ENCODE measurements at regions not wholly inside any gene's neighbourhood (a gene's known extent, or its start where the extent isn't known, plus 50 kb on each side); places are given as distances from the start of the nearest gene placed in this dataset.
A peak's percentile ranks its signal among the peaks of the same experiment; 100 is the strongest.

DNA sequence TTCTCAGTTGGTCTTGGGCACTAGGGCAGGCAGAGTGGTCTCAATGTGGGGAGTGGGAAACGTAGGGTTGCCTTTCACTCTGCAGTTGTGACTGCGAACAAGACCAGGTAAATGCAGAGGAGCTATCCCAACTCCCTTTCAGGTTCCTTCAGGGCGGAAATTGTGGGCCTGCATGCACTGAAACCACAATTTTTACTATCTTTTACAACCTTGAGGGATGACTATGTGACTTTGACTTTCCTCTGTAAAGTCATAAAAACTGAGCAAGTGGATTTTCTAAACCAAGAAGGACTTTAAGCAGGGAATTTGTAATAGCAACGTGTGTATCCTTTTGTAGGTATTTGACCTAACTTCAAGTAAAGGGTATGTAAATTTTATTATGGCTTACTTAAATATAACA lies 171.4 kb upstream of the CADPS start:
- no peak for DNase-seq (ENCODE audit: low spot score)

DNA sequence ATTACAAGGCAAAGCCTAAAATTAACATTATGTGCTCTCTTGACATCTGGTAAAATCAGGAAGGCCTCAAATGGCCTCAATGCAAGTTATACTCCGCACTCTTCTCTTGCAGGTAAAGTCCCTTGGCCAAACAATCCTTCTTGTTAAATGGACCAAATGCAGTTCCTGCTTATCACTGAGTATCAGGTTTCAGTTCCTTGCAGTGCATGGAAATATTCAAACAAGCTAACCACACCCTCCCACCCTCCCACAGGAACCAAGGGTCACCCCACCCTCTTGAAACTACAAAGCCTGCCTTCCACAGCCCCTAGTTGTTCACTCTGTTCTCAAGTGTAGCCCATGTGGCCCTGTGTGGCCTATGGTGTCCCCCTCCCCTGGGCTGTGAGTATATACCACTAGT lies 171.9 kb upstream of the CADPS start:
- no peak for DNase-seq (ENCODE audit: low spot score)

DNA sequence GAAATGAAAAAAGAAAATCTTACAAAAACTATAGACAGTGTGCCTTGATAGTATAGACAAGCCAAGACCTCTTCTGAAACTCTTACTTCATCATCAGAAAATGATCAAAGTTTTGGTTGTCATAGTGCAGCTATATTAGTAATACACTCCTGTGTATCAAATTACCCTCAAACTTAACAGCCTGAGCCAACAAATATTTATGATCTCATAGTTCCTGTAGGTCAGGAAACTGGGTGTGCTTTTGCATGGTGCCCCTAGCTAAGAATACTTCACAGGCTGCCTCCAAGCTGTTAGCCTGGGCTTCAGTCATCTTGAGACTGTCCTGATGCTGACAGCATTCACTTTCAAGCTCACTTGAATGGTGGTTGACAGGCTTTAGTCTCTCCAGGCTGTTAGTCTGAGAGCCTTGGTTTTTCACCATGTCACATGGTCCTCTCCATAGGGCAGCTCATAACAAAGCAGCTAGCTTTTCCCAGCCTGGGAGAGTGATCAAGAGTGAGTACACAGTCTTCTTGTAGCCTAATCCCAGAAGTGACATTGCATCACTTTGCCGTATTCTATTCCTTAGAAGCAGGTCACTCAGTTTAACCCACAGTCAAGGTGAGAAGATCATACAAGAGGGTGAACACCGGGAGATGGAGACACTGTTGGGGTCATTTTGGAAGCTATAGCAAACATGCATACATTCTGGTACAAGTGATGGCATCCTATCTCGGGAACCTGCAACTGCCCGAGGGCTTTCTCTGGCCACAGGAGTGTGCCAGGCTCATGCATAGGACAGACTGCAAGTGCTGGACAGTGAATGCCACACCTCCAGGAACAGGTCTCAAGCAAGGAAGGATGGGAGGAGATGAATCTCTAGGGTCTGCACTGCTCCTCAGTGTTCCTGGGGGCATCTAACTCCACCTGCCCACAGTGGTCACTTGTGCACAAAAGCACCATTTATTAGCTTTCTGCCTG lies 173.4 kb upstream of the CADPS start:
- no peak for DNase-seq (ENCODE audit: low spot score)

DNA sequence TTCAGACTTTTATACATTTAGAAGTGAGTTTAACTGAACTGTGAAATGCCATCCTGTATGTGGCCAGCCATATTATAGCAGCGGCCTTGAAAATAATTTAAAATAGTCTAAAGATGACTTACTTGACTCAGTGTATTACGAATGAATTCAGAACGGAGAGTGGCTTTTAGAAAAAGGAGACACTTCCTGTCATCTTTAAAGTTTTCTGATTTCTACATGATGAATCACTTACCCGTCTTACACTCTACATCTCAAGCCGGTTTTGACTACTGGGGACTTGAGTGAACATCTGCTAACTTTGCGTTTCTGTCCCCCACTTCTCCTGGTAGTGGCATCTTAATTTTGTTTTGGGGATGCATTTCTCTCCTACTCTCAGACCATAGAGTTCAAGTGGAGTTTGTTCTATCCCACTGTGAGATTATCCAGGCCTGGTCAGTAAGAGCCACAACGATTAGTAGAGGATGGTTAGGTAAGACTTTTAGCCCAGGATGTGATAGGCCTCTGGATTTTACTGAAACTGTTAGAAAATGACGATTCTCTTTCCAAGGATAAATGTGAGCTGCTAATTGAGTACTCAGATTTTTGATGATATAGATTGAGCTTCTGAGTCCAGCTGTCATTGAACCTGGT lies 175.4 kb upstream of the CADPS start:
- no peak for DNase-seq (ENCODE audit: low spot score)

DNA sequence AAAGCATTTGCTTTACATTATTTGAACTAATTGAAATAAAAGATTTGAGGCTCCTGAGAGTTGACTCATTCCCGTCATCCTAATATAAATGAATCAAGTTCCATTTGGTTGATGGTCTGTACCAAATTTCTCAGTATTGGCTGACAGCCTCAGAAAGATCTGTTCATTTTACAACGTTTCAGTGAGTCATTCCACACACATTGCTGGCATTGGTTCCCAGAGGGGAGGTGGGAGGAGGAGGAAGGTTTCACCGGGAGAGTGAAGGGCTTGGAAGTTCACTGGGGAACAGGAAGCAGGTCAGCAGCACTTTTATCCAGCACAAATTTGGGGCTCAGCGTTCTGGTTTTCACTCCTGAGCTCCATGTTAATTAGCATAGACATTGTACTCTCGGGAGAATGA lies 176.7 kb upstream of the CADPS start:
- peak; percentile 37 for DNase-seq (ENCODE audit: low spot score)

DNA sequence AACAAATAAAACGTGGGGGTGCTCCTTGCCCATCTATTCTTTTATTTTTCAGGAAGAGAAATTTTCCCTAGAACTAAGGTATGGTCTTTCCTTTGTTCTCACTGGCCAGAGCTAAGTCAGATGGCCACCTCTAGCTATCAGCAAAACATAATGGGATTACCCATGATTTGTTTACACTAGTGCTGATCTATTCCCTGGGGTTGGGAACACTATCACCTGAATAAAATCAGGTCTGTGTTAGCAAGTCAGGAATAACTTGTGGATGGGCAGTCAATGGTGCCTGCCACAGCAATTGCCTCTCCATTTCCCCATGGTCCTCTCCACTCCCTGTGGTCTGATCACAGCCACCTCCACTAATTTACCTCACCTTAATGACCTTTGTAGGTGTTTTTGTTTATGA lies 181.7 kb upstream of the CADPS start:
- no peak for DNase-seq (ENCODE audit: low spot score)

DNA sequence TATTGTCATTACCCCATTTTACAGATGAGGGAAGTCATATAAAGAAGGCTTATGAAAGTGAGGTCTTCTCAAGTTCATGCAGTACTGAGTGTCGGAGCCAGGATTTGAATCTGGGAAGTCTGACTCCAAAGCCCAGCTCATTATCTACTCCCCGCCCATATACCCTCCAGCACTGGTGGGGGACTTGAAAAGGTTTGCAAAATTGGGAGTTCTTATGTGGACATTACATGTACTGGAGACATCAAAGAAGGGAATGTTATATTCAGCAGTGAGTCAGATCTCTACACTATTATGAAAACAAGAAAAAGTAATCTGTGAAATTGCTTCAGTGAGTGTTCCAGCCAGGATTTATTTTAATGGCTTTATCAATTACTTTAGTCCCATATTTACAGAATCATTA lies 185.2 kb upstream of the CADPS start:
- no peak for DNase-seq (ENCODE audit: low spot score)

DNA sequence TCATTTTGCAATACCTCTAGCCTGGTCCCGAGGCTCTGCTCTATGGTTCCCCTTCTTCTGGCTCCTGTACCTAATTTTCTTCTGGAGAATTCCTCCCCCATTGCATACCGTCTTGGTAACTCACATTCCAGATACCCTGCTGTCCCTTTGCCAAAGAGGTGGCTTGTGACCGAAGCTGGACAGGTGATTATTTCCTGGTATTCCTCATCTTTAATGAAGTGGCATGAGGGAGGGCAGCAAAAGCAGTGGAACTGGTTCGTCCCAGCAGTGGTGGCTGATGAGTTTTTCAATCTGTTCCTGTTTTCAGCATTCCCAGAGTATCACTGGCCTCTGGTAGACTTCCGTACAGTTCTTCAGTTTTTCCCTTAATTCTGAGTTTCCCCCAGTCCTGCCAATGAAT lies 186.2 kb upstream of the CADPS start:
- DNase-seq (ENCODE audit: low spot score) = no peak

DNA sequence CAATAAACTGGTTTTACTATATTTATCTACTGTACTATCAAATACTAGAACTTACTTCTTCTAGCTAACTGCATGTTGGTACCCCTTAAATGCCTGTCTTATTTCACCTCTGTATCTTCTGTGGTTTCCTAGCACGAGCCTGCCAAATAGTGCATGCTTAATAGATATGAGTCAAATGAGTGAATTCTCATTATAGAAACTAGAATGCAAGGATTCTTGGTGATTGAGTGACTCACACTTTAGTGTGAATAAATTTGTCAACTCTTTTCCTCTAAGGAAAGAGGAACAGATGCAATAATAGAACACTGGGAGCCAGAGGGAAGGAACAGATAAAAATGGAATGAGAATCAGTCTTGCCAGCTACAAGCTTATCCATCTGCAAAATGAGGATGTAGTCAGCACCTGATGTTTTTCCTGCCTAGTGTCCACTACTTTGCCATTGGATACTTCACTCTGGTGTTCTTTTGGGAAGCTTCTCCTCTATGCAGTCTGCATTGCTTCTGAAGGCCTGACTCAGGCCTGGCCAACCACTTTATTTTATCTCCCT lies 189.1 kb upstream of the CADPS start:
- peak; percentile 61 for DNase-seq (ENCODE audit: low spot score)

DNA sequence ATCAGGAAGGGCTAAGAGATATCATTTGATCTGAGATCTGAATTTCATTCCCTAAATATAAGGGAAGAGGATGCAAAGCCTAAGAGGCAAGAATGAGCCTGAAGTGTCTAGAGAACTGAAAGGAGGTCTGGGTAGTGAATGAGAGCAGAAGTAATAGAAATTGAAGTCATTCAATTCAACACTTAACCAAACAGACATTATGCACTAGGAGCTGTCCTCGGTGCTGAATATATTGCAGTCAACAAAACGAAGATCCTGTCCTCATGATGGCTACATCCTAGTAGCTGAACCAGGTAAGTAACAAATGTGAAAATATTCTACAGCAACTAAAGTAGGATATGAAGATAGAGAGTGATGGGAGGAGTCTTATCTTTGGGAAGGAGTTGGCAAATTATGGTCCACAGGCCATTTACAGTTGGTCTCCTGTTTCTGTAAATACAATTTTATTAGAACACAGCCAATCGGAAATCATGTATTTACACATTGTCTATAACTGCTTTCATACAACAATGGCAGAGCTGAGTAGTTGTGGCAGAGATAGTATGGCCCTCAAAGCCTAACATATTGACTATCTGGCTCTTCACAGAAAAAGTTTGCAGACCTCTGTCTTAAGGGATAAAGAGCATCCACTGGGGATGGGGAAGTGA lies 192.9 kb upstream of the CADPS start:
- no peak for DNase-seq (ENCODE audit: low spot score)

DNA sequence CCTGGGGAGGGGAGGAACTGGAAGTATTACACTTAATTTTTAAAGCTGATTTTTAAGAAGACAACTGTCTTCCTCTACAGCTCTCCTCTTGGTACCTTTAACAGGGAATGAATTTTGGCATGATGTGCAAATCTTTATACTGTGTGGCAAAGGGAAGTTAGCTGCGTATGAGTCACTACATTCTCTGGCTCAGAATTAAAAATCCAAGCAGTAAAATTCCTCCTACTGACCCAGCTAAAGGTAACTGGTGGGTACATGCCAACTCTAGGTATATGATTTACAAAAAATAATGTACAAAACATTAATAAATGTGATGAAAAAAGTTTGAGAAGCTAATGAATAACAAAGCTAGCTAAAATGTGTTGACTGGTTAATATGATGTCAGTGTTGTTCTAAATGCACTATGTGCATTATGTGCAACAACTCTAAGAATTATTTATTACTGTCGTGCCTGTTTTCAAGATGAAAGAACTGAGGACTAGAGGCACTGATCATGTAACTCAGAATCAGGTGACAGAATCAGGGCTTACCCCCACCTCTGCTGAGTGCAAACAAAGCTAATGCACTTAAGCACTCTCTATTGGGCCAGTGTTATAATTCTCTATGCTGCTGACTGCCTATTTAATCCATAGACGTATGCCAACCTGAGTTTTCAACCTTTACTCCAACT lies 194.7 kb upstream of the CADPS start:
- peak; percentile 42 for DNase-seq (ENCODE audit: low spot score)

DNA sequence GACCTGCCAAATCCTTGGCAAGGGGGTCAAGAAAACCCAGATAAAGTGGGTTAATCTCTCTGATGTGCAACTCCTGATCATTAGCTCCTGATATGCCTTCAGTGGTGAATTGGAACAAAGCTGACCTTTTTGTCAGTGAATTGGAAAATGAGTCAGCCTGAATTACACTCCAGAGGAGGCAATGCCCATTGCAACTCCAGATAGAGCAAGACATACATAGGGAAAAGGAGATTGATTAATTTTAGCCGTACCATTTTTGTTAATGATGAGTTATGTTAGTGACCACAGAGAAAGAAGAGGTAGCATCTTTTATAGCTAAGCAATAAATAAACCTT lies 195.2 kb upstream of the CADPS start:
- DNase-seq (ENCODE audit: low spot score) = no peak

DNA sequence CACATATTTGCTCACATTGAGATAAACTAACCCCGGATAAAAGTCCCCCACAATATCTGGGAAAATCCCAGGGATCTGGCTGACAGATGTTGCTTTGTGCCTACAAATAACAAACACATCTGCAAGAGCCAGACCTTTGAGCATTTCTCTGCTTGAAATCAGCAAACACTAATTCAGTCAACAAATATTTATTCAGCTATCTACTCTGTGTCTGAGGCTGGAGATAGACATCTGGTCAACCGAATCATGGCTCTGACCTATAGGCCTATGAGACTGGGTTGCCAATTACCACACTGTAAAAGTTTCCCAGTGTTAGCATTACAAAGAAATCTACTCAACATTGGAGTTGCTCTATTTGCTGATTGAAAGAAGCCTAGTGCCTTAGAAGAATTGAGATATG lies 201.1 kb upstream of the CADPS start:
- DNase-seq (ENCODE audit: low spot score) = no peak

DNA sequence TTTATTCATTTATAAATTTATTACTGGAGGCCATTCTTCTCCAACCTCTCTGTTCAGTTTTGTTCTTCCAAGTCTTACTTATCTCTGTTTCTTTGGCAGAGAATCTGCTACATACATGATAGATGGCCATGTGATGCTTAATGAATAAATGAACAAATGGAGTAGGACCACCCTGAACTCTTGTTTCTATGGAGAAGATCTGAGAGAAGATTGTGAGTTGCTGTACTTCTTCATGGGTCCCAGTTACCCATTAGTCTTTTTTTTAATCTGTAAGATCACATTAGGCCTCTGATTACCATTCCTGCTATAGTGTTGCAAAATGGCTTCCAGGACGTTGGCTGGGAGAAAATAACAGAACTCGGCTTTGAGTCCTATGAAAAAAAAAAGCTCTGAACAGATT lies 191.9 kb upstream of the SYNPR start:
- no peak for DNase-seq (ENCODE audit: low spot score)

DNA sequence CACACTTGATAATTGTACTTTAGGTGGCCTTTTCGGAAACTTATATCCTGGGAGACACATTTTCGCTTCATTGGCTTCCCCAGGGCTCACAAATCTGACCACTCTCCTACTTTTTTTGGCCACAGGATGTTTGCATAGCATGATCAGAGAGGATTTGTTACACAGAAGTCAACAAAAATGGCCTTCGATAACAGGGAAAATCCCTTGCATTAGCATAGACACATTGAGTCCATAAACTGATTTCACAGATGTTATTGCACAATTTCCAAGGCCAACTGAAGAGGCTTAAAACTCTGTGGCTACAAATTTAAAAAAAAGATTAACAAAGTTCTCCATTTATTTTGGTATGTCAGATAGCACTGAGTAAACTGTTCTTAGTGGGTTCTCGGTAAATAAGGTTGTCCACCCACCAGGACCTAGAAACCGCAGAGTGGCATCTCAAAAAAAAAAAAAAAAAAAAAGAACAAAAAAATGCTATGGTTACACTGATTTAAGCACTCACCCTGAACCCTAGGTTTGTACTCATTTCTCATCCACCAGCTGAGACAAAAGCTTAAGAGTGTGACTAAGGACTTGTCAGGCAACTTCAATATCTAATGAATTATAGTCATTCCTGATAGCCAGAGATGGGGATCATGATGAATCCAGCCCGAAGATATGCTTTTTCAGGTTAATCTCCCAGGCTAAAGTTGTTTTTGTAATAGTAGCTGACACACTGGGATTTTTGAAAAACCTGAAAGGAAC lies 188.9 kb upstream of the SYNPR start:
- DNase-seq (ENCODE audit: low spot score) = no peak

DNA sequence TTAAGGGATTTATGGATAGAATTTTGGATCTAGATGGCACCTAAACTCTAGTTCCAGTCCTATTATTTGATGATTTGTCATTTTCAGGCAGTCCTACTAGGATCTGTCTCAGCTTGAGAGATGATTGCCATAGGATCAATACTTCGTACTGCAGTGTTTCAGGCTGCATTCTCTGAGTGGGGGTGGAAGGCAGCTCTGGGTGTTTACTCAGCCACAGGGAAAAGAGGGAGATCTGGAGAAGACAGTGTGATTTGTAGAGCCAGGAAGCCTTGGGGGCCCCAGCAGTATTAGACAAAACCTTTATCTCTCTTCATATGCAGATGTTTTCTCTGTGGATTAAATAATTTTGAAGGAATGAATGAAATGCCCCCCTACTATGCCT lies 188.4 kb upstream of the SYNPR start:
- no peak for DNase-seq (ENCODE audit: low spot score)

DNA sequence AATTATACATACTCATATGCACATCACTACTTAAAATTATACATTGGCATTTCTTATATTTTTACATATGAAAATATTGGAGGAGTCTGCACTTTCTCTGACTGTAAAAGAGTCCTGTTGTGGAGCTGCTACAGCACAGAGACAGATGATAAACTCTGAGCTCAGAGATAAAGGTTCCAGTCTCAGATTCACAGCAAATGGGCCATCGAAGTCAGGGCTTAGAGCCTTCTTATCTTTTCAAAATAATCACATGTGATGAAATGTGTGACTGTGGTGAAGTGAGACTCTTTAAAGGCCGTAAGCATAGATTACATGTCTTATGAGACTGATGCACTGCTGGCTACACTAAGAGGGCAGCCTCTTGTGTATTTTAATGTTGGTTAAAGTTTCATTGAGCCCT lies 187.5 kb upstream of the SYNPR start:
- DNase-seq (ENCODE audit: low spot score) = no peak

DNA sequence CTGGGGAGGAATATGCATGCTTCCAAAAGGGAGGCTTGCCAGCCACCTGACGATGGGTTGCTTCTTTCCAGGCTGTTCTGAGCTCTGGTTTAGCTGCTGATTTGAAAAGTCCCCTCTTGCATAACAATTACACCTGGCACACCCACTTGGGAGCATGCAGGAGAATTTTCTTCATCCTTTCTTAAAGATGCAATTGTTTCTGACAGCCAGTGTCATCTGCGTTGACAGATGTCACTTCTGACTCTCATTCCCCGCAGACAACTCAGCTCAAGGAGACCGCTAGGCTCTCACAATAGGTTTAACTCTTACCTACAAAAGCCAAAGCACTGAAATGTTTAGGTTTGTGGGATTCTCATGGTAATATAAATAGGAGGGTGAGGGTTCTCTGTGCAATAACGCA lies 185.6 kb upstream of the SYNPR start:
- peak; percentile 45 for DNase-seq (ENCODE audit: low spot score)

DNA sequence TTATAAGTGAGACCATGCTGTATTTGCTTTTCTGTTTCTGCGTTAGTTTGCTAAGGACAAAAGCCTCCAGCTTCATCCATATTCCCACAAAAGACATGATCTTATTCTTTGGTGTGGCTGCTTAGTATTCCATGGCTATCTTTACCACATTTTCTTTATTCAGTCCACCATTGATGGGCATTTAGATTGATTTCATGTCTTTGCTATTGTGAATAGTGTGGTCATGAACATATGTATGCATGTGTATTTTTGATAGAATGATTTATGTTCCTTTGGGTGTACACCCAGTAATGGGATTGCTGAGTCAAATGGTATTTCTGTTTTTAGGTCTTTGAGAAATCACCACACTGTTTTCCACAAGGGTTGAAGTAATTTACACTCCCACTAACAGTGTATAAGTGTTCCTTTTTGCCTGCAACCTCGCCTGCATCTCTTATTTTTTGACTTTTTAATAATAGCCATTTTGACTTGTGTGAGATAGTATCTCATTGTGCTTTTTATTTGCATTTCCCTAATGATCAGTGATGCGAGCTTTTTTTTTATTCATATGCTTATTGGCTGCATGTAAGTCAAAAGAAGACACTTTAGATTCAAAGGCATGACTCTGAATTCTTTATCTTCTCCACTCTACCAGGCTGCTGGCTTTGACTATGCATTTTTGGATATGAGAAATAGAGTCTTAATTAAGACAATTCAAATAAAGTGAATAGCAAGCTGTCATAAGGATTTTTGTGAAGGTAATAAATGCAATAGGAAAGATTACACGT lies 183.3 kb upstream of the SYNPR start:
- DNase-seq (ENCODE audit: low spot score) = no peak

DNA sequence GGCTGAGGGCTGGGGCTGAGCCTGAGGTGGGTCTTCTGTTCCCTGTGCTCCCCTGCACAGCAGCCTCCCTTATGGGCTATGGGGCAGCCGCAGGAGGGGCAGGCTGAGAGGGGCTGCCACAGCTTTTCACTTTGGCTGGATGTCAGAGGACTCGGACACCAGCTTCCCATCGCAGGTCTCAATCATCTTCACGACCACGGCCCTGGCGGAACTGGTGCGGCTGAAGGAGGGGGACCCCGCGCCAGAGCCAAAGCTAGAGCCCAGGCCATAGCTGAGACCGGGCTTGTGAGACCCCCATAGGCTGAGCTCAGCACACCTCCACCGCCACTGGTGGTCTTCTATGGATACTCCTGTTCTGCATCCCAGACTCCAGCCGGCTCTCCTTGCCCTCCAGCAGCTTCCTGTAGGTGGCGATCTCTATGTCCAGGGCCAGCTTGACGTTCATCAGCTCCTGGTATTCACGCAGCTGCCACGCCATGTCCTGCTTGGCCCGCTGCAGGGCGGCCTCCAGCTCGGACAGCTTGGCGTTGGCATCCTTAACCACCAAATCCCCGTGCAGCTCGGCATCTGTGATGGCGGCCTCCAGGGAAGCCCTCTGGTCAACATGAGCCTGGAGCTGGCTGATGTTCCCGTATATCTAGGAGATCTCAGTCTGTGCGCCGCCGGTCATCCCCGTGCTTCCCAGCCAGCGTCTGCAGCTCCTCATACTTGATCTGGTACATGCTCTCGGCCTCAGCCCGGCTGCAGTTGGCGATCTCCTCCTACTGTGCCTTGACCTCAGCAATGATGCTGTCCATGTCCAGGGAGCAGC lies 181.7 kb upstream of the SYNPR start:
- DNase-seq (ENCODE audit: low spot score) = no peak

Measured in putamen (tissue), 1 donor.